ENCODE measurements at regions not wholly inside any gene's neighbourhood (a gene's known extent, or its start where the extent isn't known, plus 50 kb on each side); places are given as distances from the start of the nearest gene placed in this dataset.

- TF ChIP-seq, protein P1, sequence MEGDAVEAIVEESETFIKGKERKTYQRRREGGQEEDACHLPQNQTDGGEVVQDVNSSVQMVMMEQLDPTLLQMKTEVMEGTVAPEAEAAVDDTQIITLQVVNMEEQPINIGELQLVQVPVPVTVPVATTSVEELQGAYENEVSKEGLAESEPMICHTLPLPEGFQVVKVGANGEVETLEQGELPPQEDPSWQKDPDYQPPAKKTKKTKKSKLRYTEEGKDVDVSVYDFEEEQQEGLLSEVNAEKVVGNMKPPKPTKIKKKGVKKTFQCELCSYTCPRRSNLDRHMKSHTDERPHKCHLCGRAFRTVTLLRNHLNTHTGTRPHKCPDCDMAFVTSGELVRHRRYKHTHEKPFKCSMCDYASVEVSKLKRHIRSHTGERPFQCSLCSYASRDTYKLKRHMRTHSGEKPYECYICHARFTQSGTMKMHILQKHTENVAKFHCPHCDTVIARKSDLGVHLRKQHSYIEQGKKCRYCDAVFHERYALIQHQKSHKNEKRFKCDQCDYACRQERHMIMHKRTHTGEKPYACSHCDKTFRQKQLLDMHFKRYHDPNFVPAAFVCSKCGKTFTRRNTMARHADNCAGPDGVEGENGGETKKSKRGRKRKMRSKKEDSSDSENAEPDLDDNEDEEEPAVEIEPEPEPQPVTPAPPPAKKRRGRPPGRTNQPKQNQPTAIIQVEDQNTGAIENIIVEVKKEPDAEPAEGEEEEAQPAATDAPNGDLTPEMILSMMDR (IDR thresholded peaks at IDR 0.05) = no peak
- no peak for TF ChIP-seq POLR2A (IDR thresholded peaks at IDR 0.05)
These were observed 122.2 kb downstream of the NCOR2 start for GRCh38 chr12:124445121-124445718.

Data from right lobe of liver (tissue), 4 donors.